ENCODE measurements at regions not wholly inside any gene's neighbourhood (a gene's known extent, or its start where the extent isn't known, plus 50 kb on each side); places are given as distances from the start of the nearest gene placed in this dataset.

- Histone ChIP-seq H3K36me3 (ENCODE audit: insufficient read depth, low read length, poor library complexity, severe bottlenecking) (no peaks in the 10 kb centered on the region), H3K9me3 (ENCODE audit: low read depth, low read length, poor library complexity, severe bottlenecking) (no peaks in the 10 kb centered on the region), H3K4me1 (ENCODE audit: insufficient read depth, low read length, poor library complexity, severe bottlenecking) (peaks cover 3% of the 10 kb centered on the region), H3K27ac (ENCODE audit: low read depth, low read length, poor library complexity, severe bottlenecking) (no peak overlapping the region), H3K4me3 (ENCODE audit: low read depth, low read length, poor library complexity, severe bottlenecking) (no peak overlapping the region), H3K27me3 (replicated peaks; ENCODE audit: insufficient read depth, low read depth, low read length, poor library complexity) (no peaks in the 10 kb centered on the region)
- no peak for DNase-seq (ENCODE audit: low spot score)
- CTCF ChIA-PET, result no interaction called here
- no TSS peak for BruUV-seq (replicated peaks)
- TF ChIP-seq EZH2 (IDR thresholded peaks at IDR 0.05; ENCODE audit: borderline replicate concordance, low read depth, low read length, poor library complexity, severe bottlenecking), result no peak
- no peak for TF ChIP-seq CTCF (conservative IDR thresholded peaks at IDR 0.05; ENCODE audit: low read depth, low read length)
- intact Hi-C loops (cut with micrococcal nuclease; ENCODE audit: unreplicated experiment), result no loop called here
- POLR2A ChIA-PET (ENCODE audit: low non-redundant PET), result no interaction called here
These were observed 233.7 kb upstream of the SPRY1 start for GRCh38 chr4:123162859-123163258.

GRCh38 chr4:123163501-123163900 is 233.1 kb upstream of the SPRY1 start:
- POLR2A ChIA-PET (ENCODE audit: low non-redundant PET), result no interaction called here
- Histone ChIP-seq H3K27ac (ENCODE audit: low read depth, low read length, poor library complexity, severe bottlenecking) (no peak overlapping the region), H3K27me3 (replicated peaks; ENCODE audit: insufficient read depth, low read depth, low read length, poor library complexity) (no peaks in the 10 kb centered on the region), H3K4me3 (ENCODE audit: low read depth, low read length, poor library complexity, severe bottlenecking) (no peak overlapping the region), H3K36me3 (ENCODE audit: insufficient read depth, low read length, poor library complexity, severe bottlenecking) (no peaks in the 10 kb centered on the region), H3K4me1 (ENCODE audit: insufficient read depth, low read length, poor library complexity, severe bottlenecking) (peaks cover under 1% of the 10 kb centered on the region), H3K9me3 (ENCODE audit: low read depth, low read length, poor library complexity, severe bottlenecking) (no peaks in the 10 kb centered on the region)
- BruUV-seq (replicated peaks), result no TSS peak
- intact Hi-C loops (cut with micrococcal nuclease; ENCODE audit: unreplicated experiment), result no loop called here
- no peak for DNase-seq (ENCODE audit: low spot score)
- CTCF ChIA-PET, result no interaction called here
- no peak for TF ChIP-seq CTCF (conservative IDR thresholded peaks at IDR 0.05; ENCODE audit: low read depth, low read length)
- TF ChIP-seq EZH2 (IDR thresholded peaks at IDR 0.05; ENCODE audit: borderline replicate concordance, low read depth, low read length, poor library complexity, severe bottlenecking), result no peak

- POLR2A ChIA-PET (ENCODE audit: low non-redundant PET), result no interaction called here
These were observed 230.6 kb upstream of the SPRY1 start for GRCh38 chr4:123166023-123166422.

More at GRCh38 chr4:123166023-123166422, 230.6 kb upstream of the SPRY1 start:
- H3K27me3 ChIP-seq (replicated peaks; ENCODE audit: insufficient read depth, low read depth, low read length, poor library complexity), result no peaks in the 10 kb centered on the region
- TF ChIP-seq CTCF (conservative IDR thresholded peaks at IDR 0.05; ENCODE audit: low read depth, low read length) (no peak), EZH2 (IDR thresholded peaks at IDR 0.05; ENCODE audit: borderline replicate concordance, low read depth, low read length, poor library complexity, severe bottlenecking) (no peak)
- H3K4me3 ChIP-seq (ENCODE audit: low read depth, low read length, poor library complexity, severe bottlenecking), result no peak overlapping the region
- no TSS peak for BruUV-seq (replicated peaks)
- no peak overlapping the region for H3K27ac ChIP-seq (ENCODE audit: low read depth, low read length, poor library complexity, severe bottlenecking)
- no peaks in the 10 kb centered on the region for H3K36me3 ChIP-seq (ENCODE audit: insufficient read depth, low read length, poor library complexity, severe bottlenecking)
- no peaks in the 10 kb centered on the region for H3K9me3 ChIP-seq (ENCODE audit: low read depth, low read length, poor library complexity, severe bottlenecking)
- no peak for DNase-seq (ENCODE audit: low spot score)
- no peaks in the 10 kb centered on the region for H3K4me1 ChIP-seq (ENCODE audit: insufficient read depth, low read length, poor library complexity, severe bottlenecking)
- intact Hi-C loops (cut with micrococcal nuclease; ENCODE audit: unreplicated experiment), result no loop called here
- CTCF ChIA-PET, result no interaction called here

Data from A673 (cell line).